ENCODE measurements at regions not wholly inside any gene's neighbourhood (a gene's known extent, or its start where the extent isn't known, plus 50 kb on each side); places are given as distances from the start of the nearest gene placed in this dataset.

GRCh38 chr16:50453446-50453845 lies 84.7 kb upstream of the BRD7 start:
- TF ChIP-seq, protein P1, sequence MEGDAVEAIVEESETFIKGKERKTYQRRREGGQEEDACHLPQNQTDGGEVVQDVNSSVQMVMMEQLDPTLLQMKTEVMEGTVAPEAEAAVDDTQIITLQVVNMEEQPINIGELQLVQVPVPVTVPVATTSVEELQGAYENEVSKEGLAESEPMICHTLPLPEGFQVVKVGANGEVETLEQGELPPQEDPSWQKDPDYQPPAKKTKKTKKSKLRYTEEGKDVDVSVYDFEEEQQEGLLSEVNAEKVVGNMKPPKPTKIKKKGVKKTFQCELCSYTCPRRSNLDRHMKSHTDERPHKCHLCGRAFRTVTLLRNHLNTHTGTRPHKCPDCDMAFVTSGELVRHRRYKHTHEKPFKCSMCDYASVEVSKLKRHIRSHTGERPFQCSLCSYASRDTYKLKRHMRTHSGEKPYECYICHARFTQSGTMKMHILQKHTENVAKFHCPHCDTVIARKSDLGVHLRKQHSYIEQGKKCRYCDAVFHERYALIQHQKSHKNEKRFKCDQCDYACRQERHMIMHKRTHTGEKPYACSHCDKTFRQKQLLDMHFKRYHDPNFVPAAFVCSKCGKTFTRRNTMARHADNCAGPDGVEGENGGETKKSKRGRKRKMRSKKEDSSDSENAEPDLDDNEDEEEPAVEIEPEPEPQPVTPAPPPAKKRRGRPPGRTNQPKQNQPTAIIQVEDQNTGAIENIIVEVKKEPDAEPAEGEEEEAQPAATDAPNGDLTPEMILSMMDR (IDR thresholded peaks at IDR 0.05; ENCODE audit: extremely low read depth in 1 of 2, insufficient read depth in 1 of 2, low read depth in 1 of 2, low read length in 2 of 2) = no peak
- no peak for TF ChIP-seq POLR2A (IDR thresholded peaks at IDR 0.05; ENCODE audit: low read depth, low read length)
- no peak for TF ChIP-seq POLR2AphosphoS5 (IDR thresholded peaks at IDR 0.05; ENCODE audit: insufficient read depth, low read depth, low read length)
- TF ChIP-seq FOS (IDR thresholded peaks at IDR 0.05; ENCODE audit: borderline replicate concordance, insufficient read depth, low read length) = no peak
- no peak for TF ChIP-seq MAX (IDR thresholded peaks at IDR 0.05; ENCODE audit: insufficient read depth, insufficient read length)
- TF ChIP-seq EZH2 (IDR thresholded peaks at IDR 0.05; ENCODE audit: borderline replicate concordance, low read depth, low read length, severe bottlenecking) = no peak
- TF ChIP-seq GATA2 (IDR thresholded peaks at IDR 0.05; ENCODE audit: insufficient read depth, insufficient read length, low read depth, low read length) = no peak
- TF ChIP-seq JUN (IDR thresholded peaks at IDR 0.05; ENCODE audit: borderline replicate concordance, insufficient read depth, insufficient read length, low read depth) = no peak
